ENCODE measurements at regions not wholly inside any gene's neighbourhood (a gene's known extent, or its start where the extent isn't known, plus 50 kb on each side); places are given as distances from the start of the nearest gene placed in this dataset.
"Not testable (repeated sequence)": the region's sequence is repeated elsewhere in the genome, so short reads cannot be mapped to it uniquely, and the experiment has no call there.

DNA sequence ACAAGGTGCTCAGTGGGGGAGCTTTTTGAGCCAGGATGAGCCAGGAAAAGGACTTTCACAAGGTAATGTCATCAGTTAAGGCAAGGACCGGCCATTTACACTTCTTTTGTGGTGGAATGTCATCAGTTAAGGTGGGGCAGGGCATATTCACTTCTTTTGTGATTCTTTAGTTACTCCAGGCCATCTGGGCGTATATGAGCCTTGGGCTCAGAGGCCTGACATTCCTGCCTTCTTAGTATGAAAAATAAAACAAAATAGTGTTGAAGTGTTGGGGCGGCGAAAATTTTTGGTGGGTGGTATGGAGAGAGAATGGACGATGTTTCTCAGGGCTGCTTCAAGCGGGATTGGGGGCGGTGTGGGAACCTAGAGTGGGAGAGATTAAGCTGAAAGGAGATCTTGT, 451.4 kb downstream of the SHISA9 start:
- not testable (repeated sequence) for TF ChIP-seq CTCF (conservative IDR thresholded peaks at IDR 0.05); ZFX (IDR thresholded peaks at IDR 0.05)
